ENCODE measurements at regions not wholly inside any gene's neighbourhood (a gene's known extent, or its start where the extent isn't known, plus 50 kb on each side); places are given as distances from the start of the nearest gene placed in this dataset.

- RAD21 ChIA-PET (ENCODE audit: unreplicated experiment), result no interaction called here
- CTCF ChIA-PET, result no interaction called here
- in situ Hi-C loops (cut with MboI) (loop anchor here (5.0 kb wide), 1 partner anchor 549 kb away; no protein-coding TSS in a partner anchor), intact Hi-C loops (cut with micrococcal nuclease; ENCODE audit: unreplicated experiment) (no loop called here)
- Histone ChIP-seq H3K9me3 (replicated peaks; ENCODE audit: control insufficient read depth, insufficient read depth, low read length) (no peaks in the 10 kb centered on the region), H3K9ac (ENCODE audit: control insufficient read depth, insufficient read depth, low read length) (no peak overlapping the region), H3K27ac (ENCODE audit: control insufficient read depth, insufficient read depth) (no peak overlapping the region), H3K36me3 (ENCODE audit: control insufficient read depth in 2 of 2, insufficient read depth in 2 of 2, low read length in 1 of 2) (no peaks in the 10 kb centered on the region), H3K79me2 (ENCODE audit: control insufficient read depth, insufficient read depth, low read length) (no peaks in the 10 kb centered on the region), H2AFZ (ENCODE audit: control insufficient read depth, low read depth, low read length) (no peak overlapping the region), H3K27me3 (replicated peaks in 1 of 2; ENCODE audit: control insufficient read depth in 2 of 2, insufficient read depth in 2 of 2, low read length in 1 of 2) (peaks cover 2 to 5% of the 10 kb centered on the region in 2 experiments; a peak in 2 of 4 replicates), H3K4me2 (ENCODE audit: control insufficient read depth, insufficient read depth) (no peak overlapping the region), H4K20me1 (ENCODE audit: control insufficient read depth, insufficient read depth) (no peaks in the 10 kb centered on the region), H3K4me3 (no peak overlapping the region), H3K4me1 (ENCODE audit: control insufficient read depth, insufficient read depth, low read length) (no peaks in the 10 kb centered on the region)
- POLR2A ChIA-PET, result no interaction called here
- FAIRE-seq (no peak), ATAC-seq (no peak), DNase-seq (ENCODE audit: low read depth, low spot score) (no peak)
- WGBS (ENCODE audit: insufficient coverage, insufficient replicate concordance, low lambda C conversion rate, missing lambda C conversion rate), result 29% methylated on average over 7 of the region's 7 CpGs
- TF ChIP-seq SP1 (IDR thresholded peaks at IDR 0.05; ENCODE audit: low read depth, low read length), result no peak
- TF ChIP-seq POLR2A (IDR thresholded peaks at IDR 0.05; ENCODE audit: low read depth, low read length), result no peak
- no peak for TF ChIP-seq HDAC6 (IDR thresholded peaks at IDR 0.05; ENCODE audit: unreplicated experiment)
- no peak for TF ChIP-seq PAX5 (IDR thresholded peaks at IDR 0.05; ENCODE audit: borderline replicate concordance, low read depth, low read length)
- no peak for TF ChIP-seq MTA3 (IDR thresholded peaks at IDR 0.05; ENCODE audit: borderline replicate concordance, low read length)
- no peak for TF ChIP-seq SMARCA5 (IDR thresholded peaks at IDR 0.05)
- no peak for TF ChIP-seq JUNB (IDR thresholded peaks at IDR 0.05)
- TF ChIP-seq YY1 (IDR thresholded peaks at IDR 0.05; ENCODE audit: low read depth, low read length), result no peak
- TF ChIP-seq ASH2L (IDR thresholded peaks at IDR 0.05; ENCODE audit: borderline replicate concordance, low read depth), result no peak
- TF ChIP-seq TCF3 (IDR thresholded peaks at IDR 0.05; ENCODE audit: borderline replicate concordance, insufficient read depth, low read depth, low read length), result no peak
- TF ChIP-seq, protein P1, sequence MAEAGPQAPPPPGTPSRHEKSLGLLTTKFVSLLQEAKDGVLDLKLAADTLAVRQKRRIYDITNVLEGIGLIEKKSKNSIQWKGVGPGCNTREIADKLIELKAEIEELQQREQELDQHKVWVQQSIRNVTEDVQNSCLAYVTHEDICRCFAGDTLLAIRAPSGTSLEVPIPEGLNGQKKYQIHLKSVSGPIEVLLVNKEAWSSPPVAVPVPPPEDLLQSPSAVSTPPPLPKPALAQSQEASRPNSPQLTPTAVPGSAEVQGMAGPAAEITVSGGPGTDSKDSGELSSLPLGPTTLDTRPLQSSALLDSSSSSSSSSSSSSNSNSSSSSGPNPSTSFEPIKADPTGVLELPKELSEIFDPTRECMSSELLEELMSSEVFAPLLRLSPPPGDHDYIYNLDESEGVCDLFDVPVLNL (IDR thresholded peaks at IDR 0.05; ENCODE audit: low read depth, low read length), result no peak
- TF ChIP-seq CTCF (IDR thresholded peaks at IDR 0.05 in 2 of 3, conservative IDR thresholded peaks at IDR 0.05 in 1 of 3; ENCODE audit: control insufficient read depth in 2 of 3, extremely low read depth in 1 of 3, insufficient read depth in 1 of 3, low read depth in 3 of 3, low read length in 3 of 3), result no peak
- no peak for TF ChIP-seq POU2F2 (IDR thresholded peaks at IDR 0.05; ENCODE audit: borderline replicate concordance, low read depth, low read length)
- TF ChIP-seq ETV6 (conservative IDR thresholded peaks at IDR 0.05 in 1 of 2, IDR thresholded peaks at IDR 0.05 in 1 of 2; ENCODE audit: borderline replicate concordance in 1 of 2, low read depth in 1 of 2), result no peak
- no peak for TF ChIP-seq CBFB (IDR thresholded peaks at IDR 0.05; ENCODE audit: low read depth)
- no peak for TF ChIP-seq ZSCAN29 (IDR thresholded peaks at IDR 0.05)
- BruUV-seq (replicated peaks), result no TSS peak
- SMC1A ChIA-PET (ENCODE audit: uncharacterized antibody, unreplicated experiment), result no interaction called here
Measured at GRCh38 chr11:69923196-69923595, 104.0 kb upstream of the FGF3 start.

All from GM12878 (cell line).